Bronchial epithelial cell (primary cell): ENCODE measurements at regions not wholly inside any gene's neighbourhood (a gene's known extent, or its start where the extent isn't known, plus 50 kb on each side); places are given as distances from the start of the nearest gene placed in this dataset.
"Not testable (repeated sequence)": the region's sequence is repeated elsewhere in the genome, so short reads cannot be mapped to it uniquely, and the experiment has no call there.

ENCODE experiments used
- DNase-seq: peaks from one replicate; pipeline ENCODE4 v3.0.0-alpha.2; 2010; ENCODE audit warnings: low read depth
- FAIRE-seq: peaks from 2 replicates; lab custom pipeline; 2011; peaks lifted over from hg19 to GRCh38; lab: Jason Lieb, UNC
- H3K27me3 ChIP-seq: 2 replicates; pipeline ENCODE4 v1.5.1; 2011; ENCODE audit warnings: low read length; ENCODE audit not compliant: control insufficient read depth, insufficient read depth
- H3K36me3 ChIP-seq: 2 replicates; pipeline ENCODE4 v1.5.1; 2011; ENCODE audit warnings: low read length; ENCODE audit not compliant: control insufficient read depth, insufficient read depth
- H3K4me3 ChIP-seq: 2 replicates; pipeline ENCODE4 v1.5.1; 2011; ENCODE audit warnings: mild to moderate bottlenecking, low read depth, low read length, control low read depth
- CTCF ChIP-seq: IDR thresholded peaks from 2 replicates; pipeline ENCODE4 v1.5.1; 2011; ENCODE audit warnings: mild to moderate bottlenecking, moderate library complexity, low read length, control low read depth, inconsistent platforms; ENCODE audit not compliant: insufficient read depth, severe bottlenecking

- DNase-seq: no peak
- no peak for FAIRE-seq
- H3K27me3 ChIP-seq: no peaks in the 10 kb centered on the region
- no peak for TF ChIP-seq CTCF
- H3K36me3 ChIP-seq: no peaks in the 10 kb centered on the region
- no peak overlapping the region for H3K4me3 ChIP-seq
These were observed 413.0 kb downstream of the TSHZ3 start for GRCh38 chr19:30936276-30936675.

- no peak for FAIRE-seq
- no peak for DNase-seq
These were observed 414.1 kb downstream of the TSHZ3 start for GRCh38 chr19:30935146-30935545.

GRCh38 chr19:30933454-30933853 lies 415.8 kb downstream of the TSHZ3 start:
- H3K27me3 ChIP-seq, H3K4me3 ChIP-seq, DNase-seq, FAIRE-seq, H3K36me3 ChIP-seq: not testable (repeated sequence)

More at GRCh38 chr19:30935146-30935545, 414.1 kb downstream of the TSHZ3 start:
- H3K27me3 ChIP-seq: no peaks in the 10 kb centered on the region
- no peak overlapping the region for H3K4me3 ChIP-seq
- no peak for TF ChIP-seq CTCF
- no peaks in the 10 kb centered on the region for H3K36me3 ChIP-seq

- no peak for DNase-seq
- no peak for TF ChIP-seq CTCF
- Histone ChIP-seq H3K4me3 (no peak overlapping the region), H3K27me3 (no peaks in the 10 kb centered on the region), H3K36me3 (no peaks in the 10 kb centered on the region)
- FAIRE-seq: no peak
These were observed 416.4 kb downstream of the TSHZ3 start for GRCh38 chr19:30932854-30933253.

GRCh38 chr19:30930941-30931706 lies 418.1 kb downstream of the TSHZ3 start:
- Histone ChIP-seq H3K36me3 (no peaks in the 10 kb centered on the region), H3K27me3 (no peaks in the 10 kb centered on the region), H3K4me3 (no peak overlapping the region)
- TF ChIP-seq CTCF: no peak
- DNase-seq (no peak), FAIRE-seq (no peak)

GRCh38 chr19:30927705-30928104 lies 421.5 kb downstream of the TSHZ3 start:
- TF ChIP-seq CTCF: no peak
- FAIRE-seq (no peak), DNase-seq (no peak)
- no peak overlapping the region for H3K4me3 ChIP-seq
- H3K27me3 ChIP-seq: no peaks in the 10 kb centered on the region
- no peaks in the 10 kb centered on the region for H3K36me3 ChIP-seq
